ENCODE measurements at regions not wholly inside any gene's neighbourhood (a gene's known extent, or its start where the extent isn't known, plus 50 kb on each side); places are given as distances from the start of the nearest gene placed in this dataset.

DNA sequence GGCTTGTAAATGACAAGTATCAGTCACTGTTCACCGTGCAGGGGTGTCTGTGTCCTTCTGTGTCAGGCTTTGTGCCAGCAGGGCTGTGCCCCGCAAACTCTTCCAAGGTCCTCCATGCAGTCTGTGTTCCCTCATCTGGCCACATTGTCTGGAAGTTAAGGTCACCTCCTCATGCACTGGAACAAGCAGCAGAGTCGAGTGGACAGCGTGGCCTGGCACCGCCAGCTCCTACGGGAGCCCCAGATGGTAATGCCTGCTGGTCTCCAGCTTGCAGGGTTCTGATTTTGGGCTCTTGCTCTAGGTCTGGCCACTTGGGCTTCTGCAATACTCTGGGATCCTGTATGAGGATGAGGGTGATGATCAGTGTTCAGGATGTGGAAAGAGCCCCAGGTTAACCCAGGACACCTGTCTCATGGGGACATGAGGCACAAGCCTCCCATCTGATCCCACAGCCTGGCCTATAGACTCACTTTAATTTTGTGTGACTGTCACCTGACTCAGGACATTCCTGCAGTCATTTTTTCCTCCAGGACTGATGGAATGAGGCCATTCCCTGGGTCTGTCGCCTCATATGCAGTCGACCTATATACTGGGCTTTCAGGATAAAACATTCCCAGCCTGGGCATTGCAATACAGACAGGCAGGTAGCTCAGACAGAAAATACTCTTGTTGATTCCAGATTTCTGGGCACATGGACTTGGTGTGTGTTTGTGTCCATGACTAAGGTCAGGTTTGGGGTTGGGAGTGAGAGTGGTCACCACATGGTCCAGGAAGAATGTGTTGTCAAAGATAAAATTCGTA lies 106.3 kb upstream of the TOP3B start:
- H4K8ac ChIP-seq (ENCODE audit: extremely low read depth, insufficient read depth, low read length), result no peak overlapping the region
- peaks cover 0 to 8% of the 10 kb centered on the region in 2 experiments for H4K20me1 ChIP-seq (replicated peaks in 1 of 2; ENCODE audit: control insufficient read depth in 1 of 2, insufficient read depth in 2 of 2, low read length in 2 of 2)
- ChIA-PET POLR2A (ENCODE audit: partially characterized antibody) (no interaction called here), CTCF (ENCODE audit: partially characterized antibody) (interaction anchor here (0.6 to 1.6 kb wide), 5 partner anchors 14 to 83 kb away, joined by 3 to 6 read pairs (median 3); no protein-coding TSS in a partner anchor)
- WGBS, 2 experiments (ENCODE audit: extremely low coverage in 1 of 2, insufficient coverage in 1 of 2, insufficient read length in 1 of 2, insufficient replicate concordance in 2 of 2, low coverage in 1 of 2, low lambda C conversion rate in 2 of 2, missing lambda C conversion rate in 1 of 2), result 75% methylated on average over 9 of the region's 9 CpGs; no CpG with 5 or more reads in 1 of the 2 experiments
- no peak overlapping the region for H3K4ac ChIP-seq (replicated peaks; ENCODE audit: insufficient read length, low read depth, low read length)
- no peak overlapping the region for H2AK5ac ChIP-seq (ENCODE audit: low read depth, low read length)
- peaks cover 70 to 100% (median 97%) of the 10 kb centered on the region in 4 experiments for H3K27me3 ChIP-seq (replicated peaks in 1 of 4; ENCODE audit: control insufficient read depth in 3 of 4, extremely low read depth in 1 of 4, insufficient read depth in 3 of 4, low read length in 3 of 4)
- no peak overlapping the region for H3K18ac ChIP-seq (ENCODE audit: extremely low read depth, low read length)
- no peak overlapping the region for H3K56ac ChIP-seq (replicated peaks; ENCODE audit: insufficient read length, low read depth, low read length)
- H3K9me3 ChIP-seq (ENCODE audit: insufficient read depth in 2 of 2, low read depth in 1 of 2, low read length in 1 of 2), result no peaks in the 10 kb centered on the region
- no peak overlapping the region for H3K4me2 ChIP-seq (ENCODE audit: insufficient read depth in 1 of 2, low read depth in 2 of 2, low read length in 2 of 2)
- H3K36me3 ChIP-seq (ENCODE audit: control insufficient read depth in 2 of 4, insufficient read depth in 4 of 4, low read length in 3 of 4), result no peaks in the 10 kb centered on the region
- H3K27ac ChIP-seq (ENCODE audit: low read depth, low read length), result no peak overlapping the region
- no peak for FAIRE-seq
- H3K23me2 ChIP-seq (ENCODE audit: low read depth, low read length), result no peaks in the 10 kb centered on the region
- H3K79me2 ChIP-seq (ENCODE audit: control insufficient read depth in 1 of 2, insufficient read depth in 2 of 2, low read length in 2 of 2), result no peaks in the 10 kb centered on the region
- no peak overlapping the region for H3K23ac ChIP-seq (ENCODE audit: insufficient read length)
- H4K5ac ChIP-seq (ENCODE audit: insufficient read length, low read depth, low read length), result no peak overlapping the region
- H2AFZ ChIP-seq (ENCODE audit: low read length), result no peak overlapping the region
- no peak overlapping the region for H2BK15ac ChIP-seq (ENCODE audit: low read length)
- H3K9ac ChIP-seq (replicated peaks in 1 of 4; ENCODE audit: extremely low read depth in 1 of 4, low read depth in 3 of 4, low read length in 3 of 4), result no peak overlapping the region
- H2BK12ac ChIP-seq (ENCODE audit: low read depth, low read length), result no peak overlapping the region
- DNase-seq (ENCODE audit: low read depth in 1 of 2, low spot score in 2 of 2), result no peak
- H2BK20ac ChIP-seq (ENCODE audit: low read length), result no peak overlapping the region
- TF ChIP-seq SUZ12 (IDR thresholded peaks at IDR 0.05; ENCODE audit: low read length) (0 out of 2 replicates have a peak, but pooled peaks have one; percentile 21), EZH2 (IDR thresholded peaks at IDR 0.05; ENCODE audit: low read depth, low read length, severe bottlenecking) (peak; percentile 18), SIRT6 (IDR thresholded peaks at IDR 0.05; ENCODE audit: low read length) (no peak)
- no peak overlapping the region for H4K91ac ChIP-seq (replicated peaks; ENCODE audit: insufficient read length, low read length)
- no peaks in the 10 kb centered on the region for H3K4me1 ChIP-seq (replicated peaks in 1 of 4; ENCODE audit: control insufficient read depth in 3 of 4, insufficient read depth in 4 of 4, low read length in 3 of 4)
- no peak overlapping the region for H3K4me3 ChIP-seq (ENCODE audit: extremely low read depth in 1 of 4, insufficient read depth in 2 of 4, low read depth in 3 of 4, low read length in 4 of 4)
- no peak overlapping the region for H3K14ac ChIP-seq (ENCODE audit: insufficient read length)
- no peak overlapping the region for H2BK5ac ChIP-seq (ENCODE audit: low read depth, low read length)
- H3K79me1 ChIP-seq (ENCODE audit: low read depth, low read length), result no peaks in the 10 kb centered on the region
- H2BK120ac ChIP-seq (replicated peaks; ENCODE audit: low read depth, low read length), result no peak overlapping the region
